ENCODE measurements at regions not wholly inside any gene's neighbourhood (a gene's known extent, or its start where the extent isn't known, plus 50 kb on each side); places are given as distances from the start of the nearest gene placed in this dataset.
A peak's percentile ranks its signal among the peaks of the same experiment; 100 is the strongest.

- H3K27ac ChIP-seq = no peak overlapping the region
- WGBS, 3 donors = 27 to 35% (median 32%) methylated on average over 2 of the region's 2 CpGs
- DNase-seq = peak in 1 of 2 donors; percentile 24
These were observed 115.1 kb upstream of the PELI1 start for GRCh38 chr2:64259312-64259711.

GRCh38 chr2:64260093-64260803 is 116.0 kb upstream of the PELI1 start:
- peaks cover 8% of the 10 kb centered on the region for H3K4me1 ChIP-seq
- H3K4me3 ChIP-seq = no peak overlapping the region
- no peaks in the 10 kb centered on the region for H3K27me3 ChIP-seq (ENCODE audit: insufficient read depth in 3 of 3, low read length in 2 of 3)
- no peak for TF ChIP-seq CTCF (IDR thresholded peaks at IDR 0.05)
- 88 to 91% (median 90%) methylated on average over 6 of the region's 6 CpGs for WGBS, 3 donors
- intact Hi-C loops (cut with DNase I) = no loop called here
- no peaks in the 10 kb centered on the region for H3K9me3 ChIP-seq
- no peaks in the 10 kb centered on the region for H3K36me3 ChIP-seq (ENCODE audit: insufficient read depth in 1 of 2, low read depth in 1 of 2)
- H3K27ac ChIP-seq = peak overlapping the region; percentile 13
- ATAC-seq (no peak), DNase-seq (no peak)

More at GRCh38 chr2:64259312-64259711, 115.1 kb upstream of the PELI1 start:
- Histone ChIP-seq H3K4me3 (no peak overlapping the region), H3K4me1 (peaks cover 8% of the 10 kb centered on the region), H3K36me3 (ENCODE audit: insufficient read depth in 1 of 2, low read depth in 1 of 2) (no peaks in the 10 kb centered on the region), H3K9me3 (no peaks in the 10 kb centered on the region), H3K27me3 (ENCODE audit: insufficient read depth in 3 of 3, low read length in 2 of 3) (no peaks in the 10 kb centered on the region)
- TF ChIP-seq CTCF (IDR thresholded peaks at IDR 0.05) = no peak
- intact Hi-C loops (cut with DNase I) = no loop called here
- no peak for ATAC-seq

GRCh38 chr2:64260817-64261216 is 116.6 kb upstream of the PELI1 start:
- DNase-seq (peak in 1 of 2 donors; percentile 31), ATAC-seq (peak in 1 of 4 donors; percentile 36)
- Histone ChIP-seq H3K27ac (peak overlapping the region; percentile 13), H3K4me1 (peaks cover 8% of the 10 kb centered on the region), H3K4me3 (no peak overlapping the region), H3K36me3 (ENCODE audit: insufficient read depth in 1 of 2, low read depth in 1 of 2) (no peaks in the 10 kb centered on the region), H3K27me3 (ENCODE audit: insufficient read depth in 3 of 3, low read length in 2 of 3) (no peaks in the 10 kb centered on the region), H3K9me3 (no peaks in the 10 kb centered on the region)
- no peak for TF ChIP-seq CTCF (IDR thresholded peaks at IDR 0.05)
- 50 to 63% (median 60%) methylated on average over 9 of the region's 9 CpGs for WGBS, 3 donors
- intact Hi-C loops (cut with DNase I) = no loop called here

- Histone ChIP-seq H3K4me3 (no peak overlapping the region), H3K4me1 (peaks cover 8% of the 10 kb centered on the region), H3K36me3 (ENCODE audit: insufficient read depth in 1 of 2, low read depth in 1 of 2) (no peaks in the 10 kb centered on the region), H3K27ac (no peak overlapping the region), H3K9me3 (no peaks in the 10 kb centered on the region), H3K27me3 (ENCODE audit: insufficient read depth in 3 of 3, low read length in 2 of 3) (no peaks in the 10 kb centered on the region)
- no peak for DNase-seq
- peak in 1 of 4 donors; percentile 27 for ATAC-seq
- TF ChIP-seq CTCF (IDR thresholded peaks at IDR 0.05) = no peak
- intact Hi-C loops (cut with DNase I) = no loop called here
- 53 to 63% (median 57%) methylated on average over 3 of the region's 3 CpGs for WGBS, 3 donors
These were observed 117.9 kb upstream of the PELI1 start for GRCh38 chr2:64262071-64262470.

- no peak overlapping the region for H3K4me3 ChIP-seq
- H3K36me3 ChIP-seq (ENCODE audit: insufficient read depth in 1 of 2, low read depth in 1 of 2) = no peaks in the 10 kb centered on the region
- ATAC-seq (no peak), DNase-seq (no peak)
- H3K27me3 ChIP-seq (ENCODE audit: insufficient read depth in 3 of 3, low read length in 2 of 3) = no peaks in the 10 kb centered on the region
- H3K9me3 ChIP-seq = no peaks in the 10 kb centered on the region
- intact Hi-C loops (cut with DNase I) = no loop called here
- WGBS, 3 donors = 83 to 96% (median 86%) methylated on average over 3 of the region's 3 CpGs
- peaks cover 8% of the 10 kb centered on the region for H3K4me1 ChIP-seq
- no peak overlapping the region for H3K27ac ChIP-seq
- no peak for TF ChIP-seq CTCF (IDR thresholded peaks at IDR 0.05)
These were observed 118.6 kb upstream of the PELI1 start for GRCh38 chr2:64262816-64263215.
